H1 (cell line): ENCODE measurements at regions not wholly inside any gene's neighbourhood (a gene's known extent, or its start where the extent isn't known, plus 50 kb on each side); places are given as distances from the start of the nearest gene placed in this dataset.

Source experiments
- ATF2 ChIP-seq: IDR thresholded peaks from 2 replicates; pipeline ENCODE4 v1.6.1; 2012; ENCODE audit warnings: low read length, inconsistent platforms
- MAFK ChIP-seq: IDR thresholded peaks from 2 replicates; pipeline ENCODE4 v1.6.1; 2012; ENCODE audit warnings: low read depth, mild to moderate bottlenecking, improper control_type of control experiment, low read length
- RNF2 ChIP-seq: fragments of 200-900, 300-1000 bp; sonication (generic); IDR thresholded peaks from 2 replicates; pipeline ENCODE4 v1.7.1; 2016; ENCODE audit warnings: borderline replicate concordance, low read depth, mild to moderate bottlenecking, antibody characterized with exemption, low read length; ENCODE audit not compliant: poor library complexity, severe bottlenecking; ENCODE audit errors: missing control alignments
- TAF1 ChIP-seq: IDR thresholded peaks from 2 replicates; pipeline ENCODE4 v1.6.1; 2011; ENCODE audit warnings: mild to moderate bottlenecking, low read depth, low read length

- TF ChIP-seq ATF2 (no peak), MAFK (no peak), TAF1 (no peak), RNF2 (no peak)
Measured at GRCh38 chr2:150789376-150789905, 302.0 kb upstream of the RND3 start (continued).
